ENCODE measurements at regions not wholly inside any gene's neighbourhood (a gene's known extent, or its start where the extent isn't known, plus 50 kb on each side); places are given as distances from the start of the nearest gene placed in this dataset.
A peak's percentile ranks its signal among the peaks of the same experiment; 100 is the strongest.

DNA sequence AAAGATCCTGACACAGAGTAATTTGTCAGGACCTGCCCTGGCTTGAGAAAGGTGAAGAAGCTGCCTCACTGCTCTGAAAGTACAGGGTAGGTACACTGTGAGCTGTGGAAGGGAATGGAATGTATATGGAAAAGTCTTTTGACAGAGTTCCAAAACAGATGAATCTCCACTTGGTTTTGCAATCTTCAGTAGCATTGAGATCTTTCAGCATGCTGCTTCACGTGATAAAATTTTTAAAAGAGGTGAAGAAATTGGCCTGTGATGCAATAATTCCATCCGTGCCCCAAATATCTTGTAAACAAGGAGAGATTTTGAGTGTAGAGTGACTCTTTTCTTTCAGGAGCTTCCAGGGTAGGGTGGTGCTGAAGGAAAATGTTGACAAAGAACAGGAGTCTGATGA is 123.1 kb downstream of the OSR1 start:
- H3K9ac ChIP-seq (ENCODE audit: low read length), result no peak overlapping the region
- H3K4me1 ChIP-seq (ENCODE audit: control insufficient read depth, insufficient read depth, low read length), result peaks cover 30% of the 10 kb centered on the region
- H3K27me3 ChIP-seq (replicated peaks; ENCODE audit: control insufficient read depth, insufficient read depth, low read length), result no peaks in the 10 kb centered on the region
- no peaks in the 10 kb centered on the region for H3K9me3 ChIP-seq (ENCODE audit: control insufficient read depth, low read length)
- no peak overlapping the region for H3K4me3 ChIP-seq (ENCODE audit: low read length)
- peak; percentile 76 for DNase-seq (ENCODE audit: low read depth)
- H3K36me3 ChIP-seq (ENCODE audit: control insufficient read depth, insufficient read depth, low read length, severe bottlenecking), result no peaks in the 10 kb centered on the region

DNA sequence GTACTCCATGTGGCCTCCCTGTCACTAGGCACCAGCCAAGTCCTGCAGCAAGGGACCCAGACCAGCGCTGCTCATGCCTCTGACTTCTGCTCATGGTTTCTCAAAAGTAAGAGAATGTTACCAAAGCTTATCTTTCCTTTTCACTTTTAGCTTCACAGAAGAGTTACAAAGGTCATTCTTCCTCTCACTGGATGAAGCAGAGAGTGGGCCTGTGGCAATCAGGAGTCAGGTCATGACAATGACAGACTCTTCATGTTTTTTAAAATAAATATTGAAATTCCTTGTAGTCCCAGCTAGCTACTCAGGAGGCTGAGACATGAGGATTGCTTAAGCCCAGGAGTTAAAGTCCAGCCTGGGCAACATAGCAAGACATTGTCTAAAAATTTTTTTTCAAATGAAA is 126.1 kb downstream of the OSR1 start:
- no peak overlapping the region for H3K4me3 ChIP-seq (ENCODE audit: low read length)
- H3K9ac ChIP-seq (ENCODE audit: low read length), result peak overlapping the region; percentile 48
- H3K4me1 ChIP-seq (ENCODE audit: control insufficient read depth, insufficient read depth, low read length), result peaks cover 32% of the 10 kb centered on the region
- H3K27me3 ChIP-seq (replicated peaks; ENCODE audit: control insufficient read depth, insufficient read depth, low read length), result no peaks in the 10 kb centered on the region
- no peak for DNase-seq (ENCODE audit: low read depth)
- H3K9me3 ChIP-seq (ENCODE audit: control insufficient read depth, low read length), result no peaks in the 10 kb centered on the region
- no peaks in the 10 kb centered on the region for H3K36me3 ChIP-seq (ENCODE audit: control insufficient read depth, insufficient read depth, low read length, severe bottlenecking)

DNA sequence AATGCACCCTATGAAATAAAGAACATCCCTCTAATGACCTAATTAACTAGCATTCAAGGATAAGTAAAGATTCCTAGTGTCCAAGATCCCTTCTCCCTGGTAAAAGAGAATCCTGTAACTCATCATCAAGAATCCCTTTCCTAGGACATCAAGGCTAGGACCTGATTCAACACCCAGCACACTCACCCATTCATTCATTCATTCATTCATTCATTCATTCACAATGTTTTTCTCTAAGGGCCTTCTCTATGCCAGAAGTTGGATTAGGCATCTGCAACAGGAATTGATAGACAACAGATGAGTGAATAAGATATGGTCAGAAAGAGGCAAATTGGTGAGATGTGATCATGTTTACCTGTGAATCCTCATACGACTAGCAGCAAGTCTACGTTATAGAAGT is 126.8 kb downstream of the OSR1 start:
- Histone ChIP-seq H3K4me1 (ENCODE audit: control insufficient read depth, insufficient read depth, low read length) (peaks cover 36% of the 10 kb centered on the region), H3K9ac (ENCODE audit: low read length) (peak overlapping the region; percentile 48), H3K9me3 (ENCODE audit: control insufficient read depth, low read length) (no peaks in the 10 kb centered on the region), H3K4me3 (ENCODE audit: low read length) (no peak overlapping the region), H3K36me3 (ENCODE audit: control insufficient read depth, insufficient read depth, low read length, severe bottlenecking) (no peaks in the 10 kb centered on the region), H3K27me3 (replicated peaks; ENCODE audit: control insufficient read depth, insufficient read depth, low read length) (no peaks in the 10 kb centered on the region)
- DNase-seq (ENCODE audit: low read depth), result no peak

DNA sequence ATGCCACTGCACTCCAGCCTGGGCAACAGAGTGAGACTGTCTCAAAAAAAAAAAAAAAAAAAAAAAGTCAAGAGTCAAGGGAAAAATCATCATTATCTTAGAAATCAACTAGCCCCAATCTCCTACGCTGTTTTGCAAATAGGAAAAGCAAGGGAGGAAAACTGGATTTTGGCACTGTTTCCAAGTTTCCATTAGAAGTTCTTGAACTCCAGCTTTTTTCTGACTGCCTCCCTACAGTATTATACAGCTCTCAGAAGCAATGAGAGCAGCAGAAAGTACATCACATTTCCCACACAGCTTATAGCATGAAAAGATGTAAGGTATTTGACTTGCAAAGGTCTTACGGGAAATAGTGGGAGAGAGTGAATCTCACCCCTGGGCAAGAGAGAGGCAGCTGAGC is 127.8 kb downstream of the OSR1 start:
- Histone ChIP-seq H3K27me3 (replicated peaks; ENCODE audit: control insufficient read depth, insufficient read depth, low read length) (no peaks in the 10 kb centered on the region), H3K9ac (ENCODE audit: low read length) (no peak overlapping the region), H3K36me3 (ENCODE audit: control insufficient read depth, insufficient read depth, low read length, severe bottlenecking) (no peaks in the 10 kb centered on the region), H3K4me3 (ENCODE audit: low read length) (no peak overlapping the region), H3K9me3 (ENCODE audit: control insufficient read depth, low read length) (no peaks in the 10 kb centered on the region), H3K4me1 (ENCODE audit: control insufficient read depth, insufficient read depth, low read length) (peaks cover 33% of the 10 kb centered on the region)
- no peak for DNase-seq (ENCODE audit: low read depth)

DNA sequence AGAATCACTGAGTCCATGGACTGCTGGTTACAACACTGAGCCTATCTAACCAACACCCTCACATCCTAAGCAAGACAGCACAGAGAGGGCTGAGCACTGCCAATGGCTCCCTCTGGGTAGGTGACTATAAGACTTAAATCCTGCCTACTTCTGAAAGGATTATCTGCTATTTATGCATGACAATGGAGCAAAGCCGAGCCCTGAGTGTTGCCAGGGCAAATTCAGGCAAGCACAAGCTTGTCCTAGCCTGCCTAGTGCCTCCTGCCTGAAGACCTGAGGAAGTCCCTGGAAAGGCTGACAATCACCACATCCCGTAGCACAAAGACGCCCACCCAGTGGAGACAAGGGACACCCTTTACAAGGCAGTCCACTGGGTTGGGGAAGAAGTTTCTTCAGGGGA is 129.7 kb downstream of the OSR1 start:
- H3K36me3 ChIP-seq (ENCODE audit: control insufficient read depth, insufficient read depth, low read length, severe bottlenecking), result no peaks in the 10 kb centered on the region
- no peak overlapping the region for H3K9ac ChIP-seq (ENCODE audit: low read length)
- H3K9me3 ChIP-seq (ENCODE audit: control insufficient read depth, low read length), result no peaks in the 10 kb centered on the region
- H3K4me1 ChIP-seq (ENCODE audit: control insufficient read depth, insufficient read depth, low read length), result peaks cover 22% of the 10 kb centered on the region
- DNase-seq (ENCODE audit: low read depth), result no peak
- no peak overlapping the region for H3K4me3 ChIP-seq (ENCODE audit: low read length)
- no peaks in the 10 kb centered on the region for H3K27me3 ChIP-seq (replicated peaks; ENCODE audit: control insufficient read depth, insufficient read depth, low read length)

DNA sequence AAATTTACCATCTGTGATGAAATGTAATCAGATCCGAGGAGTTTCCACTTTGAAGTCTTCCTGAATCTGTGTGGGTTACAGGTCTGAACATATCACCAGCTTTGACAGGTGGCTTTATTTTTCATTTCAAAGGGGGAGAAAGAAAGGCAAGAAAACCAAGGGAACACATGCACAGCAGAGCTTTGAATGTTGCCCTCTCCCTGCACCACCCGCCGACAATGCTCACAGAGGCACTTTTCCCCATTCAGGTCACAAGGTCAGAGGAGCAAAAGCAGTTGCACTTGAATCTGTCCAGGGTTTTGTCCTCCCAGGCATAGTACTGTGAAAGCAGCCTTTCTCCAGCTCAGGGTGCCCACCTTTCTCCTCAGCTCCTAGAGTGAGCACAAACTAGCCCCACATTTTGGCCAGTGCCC is 130.2 kb downstream of the OSR1 start:
- Histone ChIP-seq H3K4me3 (ENCODE audit: low read length) (no peak overlapping the region), H3K4me1 (ENCODE audit: control insufficient read depth, insufficient read depth, low read length) (peaks cover 22% of the 10 kb centered on the region), H3K9me3 (ENCODE audit: control insufficient read depth, low read length) (no peaks in the 10 kb centered on the region), H3K27me3 (replicated peaks; ENCODE audit: control insufficient read depth, insufficient read depth, low read length) (no peaks in the 10 kb centered on the region), H3K9ac (ENCODE audit: low read length) (no peak overlapping the region), H3K36me3 (ENCODE audit: control insufficient read depth, insufficient read depth, low read length, severe bottlenecking) (no peaks in the 10 kb centered on the region)
- DNase-seq (ENCODE audit: low read depth), result no peak

DNA sequence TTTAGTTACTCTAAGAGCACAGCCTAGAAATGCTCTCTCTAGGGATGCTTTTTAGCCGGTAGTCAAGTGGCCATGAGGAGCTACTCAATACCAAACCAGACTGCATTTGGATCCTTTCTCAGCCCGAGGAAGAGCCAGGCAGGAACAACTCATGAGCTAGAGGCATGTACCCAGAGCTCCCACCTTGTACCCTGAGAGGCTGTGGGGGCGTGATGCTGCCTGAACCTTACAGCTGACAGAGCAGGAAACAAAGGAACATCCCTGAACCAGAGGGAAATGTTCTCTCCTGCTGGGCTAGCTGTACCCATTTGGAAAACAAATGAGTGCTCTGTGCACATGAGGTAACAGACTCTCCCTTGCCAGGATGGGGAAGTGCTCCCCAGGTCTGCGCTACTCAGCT is 131.6 kb downstream of the OSR1 start:
- Histone ChIP-seq H3K9ac (ENCODE audit: low read length) (no peak overlapping the region), H3K4me1 (ENCODE audit: control insufficient read depth, insufficient read depth, low read length) (peaks cover 19% of the 10 kb centered on the region), H3K4me3 (ENCODE audit: low read length) (no peak overlapping the region), H3K36me3 (ENCODE audit: control insufficient read depth, insufficient read depth, low read length, severe bottlenecking) (no peaks in the 10 kb centered on the region), H3K9me3 (ENCODE audit: control insufficient read depth, low read length) (no peaks in the 10 kb centered on the region), H3K27me3 (replicated peaks; ENCODE audit: control insufficient read depth, insufficient read depth, low read length) (no peaks in the 10 kb centered on the region)
- DNase-seq (ENCODE audit: low read depth), result no peak

DNA sequence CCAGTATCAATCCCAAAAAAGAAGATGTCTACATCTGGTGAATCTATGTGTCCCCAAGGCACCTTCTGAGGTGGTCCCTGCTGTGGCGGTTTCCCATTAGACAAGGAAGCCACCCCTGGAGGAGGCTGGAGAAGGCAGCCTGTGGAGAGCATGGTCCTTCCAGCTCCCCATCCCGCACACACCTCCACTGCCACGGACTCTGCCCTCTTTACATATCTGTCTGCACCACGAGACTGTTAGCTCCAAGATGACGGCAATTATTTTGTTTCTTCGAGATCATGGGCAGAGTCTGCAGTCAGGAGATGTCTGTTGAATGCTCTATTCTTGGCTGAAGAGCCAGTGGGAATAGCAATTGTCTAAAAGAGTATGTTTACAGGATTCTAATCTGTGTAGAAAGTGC is 132.0 kb downstream of the OSR1 start:
- Histone ChIP-seq H3K9ac (ENCODE audit: low read length) (no peak overlapping the region), H3K4me3 (ENCODE audit: low read length) (no peak overlapping the region), H3K27me3 (replicated peaks; ENCODE audit: control insufficient read depth, insufficient read depth, low read length) (no peaks in the 10 kb centered on the region), H3K4me1 (ENCODE audit: control insufficient read depth, insufficient read depth, low read length) (peaks cover 16% of the 10 kb centered on the region), H3K36me3 (ENCODE audit: control insufficient read depth, insufficient read depth, low read length, severe bottlenecking) (no peaks in the 10 kb centered on the region), H3K9me3 (ENCODE audit: control insufficient read depth, low read length) (no peaks in the 10 kb centered on the region)
- DNase-seq (ENCODE audit: low read depth), result no peak

DNA sequence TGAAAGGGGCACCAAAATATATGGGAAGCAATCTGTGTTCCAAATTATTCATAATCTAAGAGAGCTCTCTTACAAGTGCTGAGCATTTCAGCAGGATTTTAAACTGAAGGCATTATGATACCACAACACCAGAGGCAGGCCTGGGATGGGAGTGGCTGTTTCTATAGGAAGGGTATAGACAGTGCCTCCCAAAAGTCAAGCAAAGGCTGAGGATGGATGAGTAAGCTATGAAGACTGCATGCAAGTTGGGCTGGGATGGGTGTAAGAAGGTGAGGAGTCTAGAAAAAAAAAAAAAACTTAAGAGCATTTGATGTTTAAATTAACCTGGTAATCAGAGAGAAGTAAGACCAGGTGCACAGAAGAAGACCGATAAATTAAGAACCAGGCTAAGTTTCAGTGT is 132.5 kb downstream of the OSR1 start:
- H3K9me3 ChIP-seq (ENCODE audit: control insufficient read depth, low read length), result no peaks in the 10 kb centered on the region
- H3K4me1 ChIP-seq (ENCODE audit: control insufficient read depth, insufficient read depth, low read length), result peaks cover 16% of the 10 kb centered on the region
- no peak overlapping the region for H3K9ac ChIP-seq (ENCODE audit: low read length)
- no peak overlapping the region for H3K4me3 ChIP-seq (ENCODE audit: low read length)
- DNase-seq (ENCODE audit: low read depth), result no peak
- no peaks in the 10 kb centered on the region for H3K36me3 ChIP-seq (ENCODE audit: control insufficient read depth, insufficient read depth, low read length, severe bottlenecking)
- no peaks in the 10 kb centered on the region for H3K27me3 ChIP-seq (replicated peaks; ENCODE audit: control insufficient read depth, insufficient read depth, low read length)

DNA sequence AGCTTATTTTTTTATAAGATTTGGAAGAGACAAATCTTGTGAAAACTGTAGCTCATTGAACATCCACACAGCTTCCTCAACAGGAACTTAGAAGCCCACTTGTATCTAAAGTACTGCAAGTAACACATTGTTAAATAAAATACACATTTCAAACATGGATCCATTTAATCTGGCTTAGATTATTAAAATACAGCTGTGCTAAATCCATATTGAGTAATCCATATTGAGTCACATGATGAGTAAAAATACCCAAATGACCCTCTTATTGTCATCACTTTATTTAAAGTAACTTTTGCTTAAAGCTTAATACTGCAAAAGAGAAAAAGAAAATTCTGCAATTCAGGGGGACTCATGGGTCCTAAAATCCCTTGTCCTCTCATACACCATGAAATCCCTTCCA is 133.3 kb downstream of the OSR1 start:
- no peaks in the 10 kb centered on the region for H3K27me3 ChIP-seq (replicated peaks; ENCODE audit: control insufficient read depth, insufficient read depth, low read length)

DNA sequence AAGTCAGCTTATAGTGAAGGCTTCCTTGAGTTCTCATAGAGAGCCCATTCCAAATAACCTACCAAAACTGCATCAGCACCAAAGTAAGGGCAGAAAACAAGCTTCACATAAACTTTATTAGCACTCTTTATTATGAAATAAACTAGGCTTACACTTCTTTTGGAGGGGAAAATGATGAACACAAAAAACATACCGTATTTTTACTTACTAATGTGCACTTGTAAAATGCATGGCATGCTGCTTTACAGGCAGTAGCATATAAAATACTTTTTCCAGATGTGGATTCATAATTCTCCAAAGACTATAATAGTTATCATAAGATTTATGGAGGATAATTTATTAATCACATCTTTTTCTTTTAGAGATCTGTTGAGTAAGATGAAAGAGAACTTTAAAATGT is 133.9 kb downstream of the OSR1 start:
- no peak overlapping the region for H3K4me3 ChIP-seq (ENCODE audit: low read length)
- DNase-seq (ENCODE audit: low read depth), result no peak
- no peaks in the 10 kb centered on the region for H3K9me3 ChIP-seq (ENCODE audit: control insufficient read depth, low read length)
- H3K36me3 ChIP-seq (ENCODE audit: control insufficient read depth, insufficient read depth, low read length, severe bottlenecking), result no peaks in the 10 kb centered on the region
- H3K4me1 ChIP-seq (ENCODE audit: control insufficient read depth, insufficient read depth, low read length), result peaks cover 16% of the 10 kb centered on the region
- H3K9ac ChIP-seq (ENCODE audit: low read length), result no peak overlapping the region
- H3K27me3 ChIP-seq (replicated peaks; ENCODE audit: control insufficient read depth, insufficient read depth, low read length), result no peaks in the 10 kb centered on the region

More for the DNA sequence above, 133.3 kb downstream of the OSR1 start:
- no peaks in the 10 kb centered on the region for H3K36me3 ChIP-seq (ENCODE audit: control insufficient read depth, insufficient read depth, low read length, severe bottlenecking)
- DNase-seq (ENCODE audit: low read depth), result no peak
- H3K9me3 ChIP-seq (ENCODE audit: control insufficient read depth, low read length), result no peaks in the 10 kb centered on the region
- no peak overlapping the region for H3K9ac ChIP-seq (ENCODE audit: low read length)
- H3K4me1 ChIP-seq (ENCODE audit: control insufficient read depth, insufficient read depth, low read length), result peaks cover 16% of the 10 kb centered on the region
- no peak overlapping the region for H3K4me3 ChIP-seq (ENCODE audit: low read length)

DNA sequence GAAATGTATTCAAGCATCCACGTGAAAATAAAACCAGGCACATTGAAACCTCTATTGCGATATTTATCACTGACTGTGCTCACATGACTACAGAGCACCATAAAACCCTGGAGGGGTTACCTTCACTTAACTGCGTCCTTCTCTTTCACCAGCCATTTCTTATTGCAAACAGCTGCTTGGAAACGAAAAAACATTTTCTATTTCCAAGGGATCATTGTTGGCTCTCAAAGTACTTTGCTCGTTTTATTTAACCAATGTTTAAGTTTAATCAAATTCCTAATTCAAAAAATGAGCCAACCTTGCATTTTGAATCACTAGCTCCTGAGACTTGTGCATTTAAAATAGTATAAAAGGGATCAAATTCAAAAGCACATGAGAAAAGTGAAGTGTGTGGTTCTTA is 134.4 kb downstream of the OSR1 start:
- Histone ChIP-seq H3K27me3 (replicated peaks; ENCODE audit: control insufficient read depth, insufficient read depth, low read length) (no peaks in the 10 kb centered on the region), H3K4me3 (ENCODE audit: low read length) (no peak overlapping the region), H3K4me1 (ENCODE audit: control insufficient read depth, insufficient read depth, low read length) (peaks cover 16% of the 10 kb centered on the region), H3K9me3 (ENCODE audit: control insufficient read depth, low read length) (no peaks in the 10 kb centered on the region), H3K36me3 (ENCODE audit: control insufficient read depth, insufficient read depth, low read length, severe bottlenecking) (no peaks in the 10 kb centered on the region), H3K9ac (ENCODE audit: low read length) (no peak overlapping the region)
- DNase-seq (ENCODE audit: low read depth), result no peak

All from adipocyte (in vitro differentiated cells).